MM.1S (cell line): ENCODE measurements at regions not wholly inside any gene's neighbourhood (a gene's known extent, or its start where the extent isn't known, plus 50 kb on each side); places are given as distances from the start of the nearest gene placed in this dataset.

Source experiments
- CTCF ChIP-seq: fragments of 300-600 bp; sonication (generic); IDR thresholded peaks from 2 replicates; pipeline ENCODE4 v1.5.1; 2016; ENCODE audit warnings: antibody characterized with exemption, low read length, mixed read lengths
- EZH2 ChIP-seq: fragments of 300-600 bp; sonication (generic); optimal IDR thresholded peaks from 2 replicates; pipeline ENCODE3; 2017; ENCODE audit warnings: low read depth, mild to moderate bottlenecking, antibody characterized with exemption, low read length, mixed read lengths

- no peak for TF ChIP-seq EZH2
- no peak for TF ChIP-seq CTCF
Observed at GRCh38 chr1:201767339-201767738, 61.6 kb upstream of the IPO9 start.
